ENCODE measurements at regions not wholly inside any gene's neighbourhood (a gene's known extent, or its start where the extent isn't known, plus 50 kb on each side); places are given as distances from the start of the nearest gene placed in this dataset.
"Not testable (repeated sequence)": the region's sequence is repeated elsewhere in the genome, so short reads cannot be mapped to it uniquely, and the experiment has no call there.

DNA sequence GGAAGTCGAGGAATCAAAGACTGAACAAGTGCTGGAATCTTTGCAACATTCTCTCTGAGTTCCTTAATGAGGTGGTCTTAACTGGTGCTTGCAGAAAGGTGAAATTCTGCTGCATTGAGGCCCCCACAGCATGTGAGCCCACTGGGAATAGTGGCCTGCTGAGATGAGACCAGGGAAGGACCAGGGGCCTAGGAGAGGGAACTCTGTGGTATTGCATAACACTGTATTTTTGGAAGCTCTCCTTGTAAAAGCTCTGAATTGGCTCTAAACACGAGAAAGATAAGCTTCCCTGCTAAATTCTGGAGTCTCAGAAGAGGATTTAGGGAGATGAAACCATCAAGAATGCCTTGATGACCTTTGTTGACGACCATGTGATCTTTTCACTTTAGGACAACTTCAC, 100.4 kb upstream of the TSC22D1 start:
- Histone ChIP-seq H3K4me3 (ENCODE audit: low read length in 2 of 2) (no peak overlapping the region), H3K27ac (ENCODE audit: low read depth in 1 of 2, low read length in 1 of 2) (no peak overlapping the region), H3K36me3 (ENCODE audit: control insufficient read depth in 2 of 2, insufficient read depth in 2 of 2, low read length in 1 of 2) (no peaks in the 10 kb centered on the region), H3K27me3 (ENCODE audit: control insufficient read depth in 2 of 2, insufficient read depth in 1 of 2, low read length in 1 of 2) (no peaks in the 10 kb centered on the region), H3K4me1 (ENCODE audit: control insufficient read depth in 2 of 2, insufficient read depth in 2 of 2, low read length in 2 of 2) (peaks cover 0 to 3% of the 10 kb centered on the region in 2 donors), H3K9me3 (ENCODE audit: control insufficient read depth in 2 of 2, insufficient read depth in 1 of 2, low read length in 1 of 2) (peaks cover 0 to 4% of the 10 kb centered on the region in 2 donors)
- DNase-seq (ENCODE audit: low read depth in 6 of 9, low spot score in 9 of 9): no peak
- 89% methylated on average over 3 of the region's 3 CpGs for WGBS

GRCh38 chr13:44669534-44669933, 93.4 kb upstream of the TSC22D1 start:
- no peak overlapping the region for H3K4me3 ChIP-seq (ENCODE audit: low read length in 2 of 2)
- 94% methylated on average over 4 of the region's 4 CpGs for WGBS
- no peaks in the 10 kb centered on the region for H3K27me3 ChIP-seq (ENCODE audit: control insufficient read depth in 2 of 2, insufficient read depth in 1 of 2, low read length in 1 of 2)

DNA sequence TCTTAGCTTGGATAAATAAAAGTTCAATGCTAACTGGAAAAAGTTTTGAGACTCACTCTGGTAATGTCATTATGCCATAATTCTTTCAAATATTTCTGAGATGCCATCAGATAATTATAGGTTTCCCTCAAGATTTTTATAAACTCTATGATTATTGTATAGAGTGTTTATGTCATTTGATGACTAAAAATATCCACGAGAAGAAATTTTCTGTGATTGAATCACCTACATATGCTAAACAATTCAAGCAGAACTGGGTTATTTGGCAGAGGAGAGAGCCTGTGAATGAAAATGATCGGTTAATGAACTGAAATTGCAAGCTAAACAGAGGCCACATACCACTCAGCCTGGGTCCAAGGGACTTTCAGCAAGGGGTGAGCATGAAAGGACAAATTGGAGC, 92.6 kb upstream of the TSC22D1 start:
- Histone ChIP-seq H3K27ac (ENCODE audit: low read depth in 1 of 2, low read length in 1 of 2) (no peak overlapping the region), H3K4me3 (ENCODE audit: low read length in 2 of 2) (no peak overlapping the region), H3K9me3 (ENCODE audit: control insufficient read depth in 2 of 2, insufficient read depth in 1 of 2, low read length in 1 of 2) (no peaks in the 10 kb centered on the region), H3K36me3 (ENCODE audit: control insufficient read depth in 2 of 2, insufficient read depth in 2 of 2, low read length in 1 of 2) (no peaks in the 10 kb centered on the region), H3K27me3 (ENCODE audit: control insufficient read depth in 2 of 2, insufficient read depth in 1 of 2, low read length in 1 of 2) (no peaks in the 10 kb centered on the region), H3K4me1 (ENCODE audit: control insufficient read depth in 2 of 2, insufficient read depth in 2 of 2, low read length in 2 of 2) (peaks cover 0 to 3% of the 10 kb centered on the region in 2 donors)
- DNase-seq (ENCODE audit: low read depth in 6 of 9, low spot score in 9 of 9): no peak
- WGBS: 88% methylated on average over 2 of the region's 2 CpGs

More at GRCh38 chr13:44669534-44669933, 93.4 kb upstream of the TSC22D1 start:
- Histone ChIP-seq H3K9me3 (ENCODE audit: control insufficient read depth in 2 of 2, insufficient read depth in 1 of 2, low read length in 1 of 2) (no peaks in the 10 kb centered on the region), H3K27ac (ENCODE audit: low read depth in 1 of 2, low read length in 1 of 2) (no peak overlapping the region), H3K36me3 (ENCODE audit: control insufficient read depth in 2 of 2, insufficient read depth in 2 of 2, low read length in 1 of 2) (no peaks in the 10 kb centered on the region), H3K4me1 (ENCODE audit: control insufficient read depth in 2 of 2, insufficient read depth in 2 of 2, low read length in 2 of 2) (peaks cover 0 to 3% of the 10 kb centered on the region in 2 donors)
- no peak for DNase-seq (ENCODE audit: low read depth in 6 of 9, low spot score in 9 of 9)

- 93% methylated on average over 3 of the region's 3 CpGs for WGBS
- Histone ChIP-seq H3K36me3 (ENCODE audit: control insufficient read depth in 2 of 2, insufficient read depth in 2 of 2, low read length in 1 of 2) (no peaks in the 10 kb centered on the region), H3K27me3 (ENCODE audit: control insufficient read depth in 2 of 2, insufficient read depth in 1 of 2, low read length in 1 of 2) (no peaks in the 10 kb centered on the region), H3K4me3 (ENCODE audit: low read length in 2 of 2) (no peak overlapping the region), H3K4me1 (ENCODE audit: control insufficient read depth in 2 of 2, insufficient read depth in 2 of 2, low read length in 2 of 2) (no peaks in the 10 kb centered on the region), H3K9me3 (ENCODE audit: control insufficient read depth in 2 of 2, insufficient read depth in 1 of 2, low read length in 1 of 2) (no peaks in the 10 kb centered on the region), H3K27ac (ENCODE audit: low read depth in 1 of 2, low read length in 1 of 2) (no peak overlapping the region)
- no peak for DNase-seq (ENCODE audit: low read depth in 6 of 9, low spot score in 9 of 9)
Measured at GRCh38 chr13:44667943-44668342, 91.8 kb upstream of the TSC22D1 start.

DNA sequence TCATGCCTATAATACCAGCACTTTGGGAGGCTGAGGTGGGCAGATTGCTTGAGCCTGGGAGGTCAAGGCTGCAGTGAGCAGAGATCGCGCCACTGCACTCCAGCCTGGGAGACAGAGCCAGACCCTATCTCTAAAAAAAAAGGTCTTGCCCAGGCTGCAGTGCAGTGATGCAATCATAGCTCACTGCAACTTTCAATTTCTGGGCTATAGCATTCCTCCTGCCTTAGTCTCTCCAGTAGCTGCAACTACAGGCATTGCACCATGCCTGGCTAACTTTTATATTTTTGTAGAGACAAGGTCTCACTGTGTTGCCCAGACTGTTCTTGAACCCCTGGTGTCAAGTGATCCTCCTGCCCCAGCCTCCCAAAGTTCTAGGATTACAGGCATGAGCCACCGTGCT, 90.4 kb upstream of the TSC22D1 start:
- H3K27ac ChIP-seq (ENCODE audit: low read depth in 1 of 2, low read length in 1 of 2); DNase-seq (ENCODE audit: low read depth in 6 of 9, low spot score in 9 of 9); H3K9me3 ChIP-seq (ENCODE audit: control insufficient read depth in 2 of 2, insufficient read depth in 1 of 2, low read length in 1 of 2); H3K36me3 ChIP-seq (ENCODE audit: control insufficient read depth in 2 of 2, insufficient read depth in 2 of 2, low read length in 1 of 2); H3K4me3 ChIP-seq (ENCODE audit: low read length in 2 of 2); H3K27me3 ChIP-seq (ENCODE audit: control insufficient read depth in 2 of 2, insufficient read depth in 1 of 2, low read length in 1 of 2); H3K4me1 ChIP-seq (ENCODE audit: control insufficient read depth in 2 of 2, insufficient read depth in 2 of 2, low read length in 2 of 2): not testable (repeated sequence)
- 99% methylated on average over 3 of the region's 3 CpGs for WGBS

DNA sequence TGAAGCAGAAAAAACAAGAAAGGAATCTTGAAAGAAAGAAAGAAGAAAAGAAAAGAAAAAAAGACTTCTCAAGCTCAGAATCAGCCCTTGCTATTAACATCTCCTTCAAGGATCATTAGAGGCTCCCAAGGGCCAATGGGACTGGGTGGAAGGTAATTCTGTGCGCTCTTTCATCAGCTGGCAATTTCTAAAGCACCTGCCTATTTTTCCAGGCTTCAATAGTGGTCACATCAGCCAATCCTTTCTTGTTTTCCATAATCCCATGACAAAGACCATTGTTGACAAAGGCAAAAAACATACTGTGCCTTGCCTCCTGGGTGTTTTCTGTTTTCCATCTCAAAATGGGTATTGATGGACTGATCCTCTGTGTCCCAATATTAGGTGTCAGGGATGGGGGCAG, 88.2 kb upstream of the TSC22D1 start:
- no peak overlapping the region for H3K27ac ChIP-seq (ENCODE audit: low read depth in 1 of 2, low read length in 1 of 2)
- DNase-seq (ENCODE audit: low read depth in 6 of 9, low spot score in 9 of 9): no peak
- H3K4me1 ChIP-seq (ENCODE audit: control insufficient read depth in 2 of 2, insufficient read depth in 2 of 2, low read length in 2 of 2): no peaks in the 10 kb centered on the region
- H3K9me3 ChIP-seq (ENCODE audit: control insufficient read depth in 2 of 2, insufficient read depth in 1 of 2, low read length in 1 of 2): no peaks in the 10 kb centered on the region
- H3K27me3 ChIP-seq (ENCODE audit: control insufficient read depth in 2 of 2, insufficient read depth in 1 of 2, low read length in 1 of 2): no peaks in the 10 kb centered on the region
- no peaks in the 10 kb centered on the region for H3K36me3 ChIP-seq (ENCODE audit: control insufficient read depth in 2 of 2, insufficient read depth in 2 of 2, low read length in 1 of 2)
- 99% methylated on average over 1 of the region's 1 CpG for WGBS
- H3K4me3 ChIP-seq (ENCODE audit: low read length in 2 of 2): no peak overlapping the region

- Histone ChIP-seq H3K4me1 (ENCODE audit: control insufficient read depth in 2 of 2, insufficient read depth in 2 of 2, low read length in 2 of 2) (no peaks in the 10 kb centered on the region), H3K4me3 (ENCODE audit: low read length in 2 of 2) (no peak overlapping the region), H3K36me3 (ENCODE audit: control insufficient read depth in 2 of 2, insufficient read depth in 2 of 2, low read length in 1 of 2) (no peaks in the 10 kb centered on the region), H3K9me3 (ENCODE audit: control insufficient read depth in 2 of 2, insufficient read depth in 1 of 2, low read length in 1 of 2) (no peaks in the 10 kb centered on the region), H3K27ac (ENCODE audit: low read depth in 1 of 2, low read length in 1 of 2) (no peak overlapping the region), H3K27me3 (ENCODE audit: control insufficient read depth in 2 of 2, insufficient read depth in 1 of 2, low read length in 1 of 2) (no peaks in the 10 kb centered on the region)
- WGBS: 93% methylated on average over 3 of the region's 3 CpGs
- no peak for DNase-seq (ENCODE audit: low read depth in 6 of 9, low spot score in 9 of 9)
Measured at GRCh38 chr13:44662515-44662914, 86.4 kb upstream of the TSC22D1 start.

DNA sequence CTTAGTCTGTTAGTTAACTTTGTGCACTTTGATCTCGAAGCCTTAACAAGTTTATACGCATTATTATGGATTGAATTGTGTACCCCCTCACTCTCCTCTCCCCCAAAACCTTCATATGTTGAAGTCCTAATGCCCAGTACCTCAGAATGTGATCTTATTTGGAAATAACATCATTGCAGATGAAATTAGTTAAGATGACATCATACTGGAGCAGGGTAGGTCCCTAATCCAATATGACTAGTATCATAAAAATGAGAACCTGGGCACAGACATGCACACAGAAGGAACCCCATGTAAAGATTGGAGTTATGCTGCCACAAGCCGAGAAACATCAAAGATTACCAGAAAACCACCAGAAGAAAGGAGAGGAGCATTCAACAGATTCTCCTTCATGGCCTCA, 85.8 kb upstream of the TSC22D1 start:
- H3K9me3 ChIP-seq (ENCODE audit: control insufficient read depth in 2 of 2, insufficient read depth in 1 of 2, low read length in 1 of 2): no peaks in the 10 kb centered on the region
- H3K4me3 ChIP-seq (ENCODE audit: low read length in 2 of 2): no peak overlapping the region
- no peaks in the 10 kb centered on the region for H3K27me3 ChIP-seq (ENCODE audit: control insufficient read depth in 2 of 2, insufficient read depth in 1 of 2, low read length in 1 of 2)
- WGBS: 96% methylated on average over 3 of the region's 3 CpGs
- no peaks in the 10 kb centered on the region for H3K4me1 ChIP-seq (ENCODE audit: control insufficient read depth in 2 of 2, insufficient read depth in 2 of 2, low read length in 2 of 2)
- no peaks in the 10 kb centered on the region for H3K36me3 ChIP-seq (ENCODE audit: control insufficient read depth in 2 of 2, insufficient read depth in 2 of 2, low read length in 1 of 2)
- H3K27ac ChIP-seq (ENCODE audit: low read depth in 1 of 2, low read length in 1 of 2): no peak overlapping the region
- no peak for DNase-seq (ENCODE audit: low read depth in 6 of 9, low spot score in 9 of 9)

DNA sequence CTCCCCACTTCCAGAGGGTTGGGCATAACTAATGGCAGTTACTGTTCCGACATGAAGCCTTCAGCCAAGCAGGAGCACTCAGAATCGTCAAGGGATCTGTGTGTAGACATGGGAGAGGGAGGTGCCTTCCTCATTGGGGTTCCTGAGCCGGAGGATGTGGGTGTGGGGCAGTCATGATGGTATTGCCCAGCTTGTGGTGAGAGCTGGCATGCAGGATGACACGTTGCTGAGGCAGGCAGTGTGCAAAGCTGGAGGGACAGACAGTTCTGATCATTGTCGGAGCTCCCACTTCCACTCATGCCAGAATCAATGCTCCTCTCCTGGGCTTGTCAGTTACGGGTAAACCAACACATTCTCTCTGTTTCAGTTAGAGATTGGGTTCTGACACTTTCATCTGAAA, 83.9 kb upstream of the TSC22D1 start:
- H3K4me1 ChIP-seq (ENCODE audit: control insufficient read depth in 2 of 2, insufficient read depth in 2 of 2, low read length in 2 of 2): no peaks in the 10 kb centered on the region
- 92% methylated on average over 6 of the region's 6 CpGs for WGBS

More for the DNA sequence above, 83.9 kb upstream of the TSC22D1 start:
- no peak overlapping the region for H3K27ac ChIP-seq (ENCODE audit: low read depth in 1 of 2, low read length in 1 of 2)
- no peaks in the 10 kb centered on the region for H3K9me3 ChIP-seq (ENCODE audit: control insufficient read depth in 2 of 2, insufficient read depth in 1 of 2, low read length in 1 of 2)
- no peak for DNase-seq (ENCODE audit: low read depth in 6 of 9, low spot score in 9 of 9)
- H3K27me3 ChIP-seq (ENCODE audit: control insufficient read depth in 2 of 2, insufficient read depth in 1 of 2, low read length in 1 of 2): no peaks in the 10 kb centered on the region
- no peak overlapping the region for H3K4me3 ChIP-seq (ENCODE audit: low read length in 2 of 2)
- H3K36me3 ChIP-seq (ENCODE audit: control insufficient read depth in 2 of 2, insufficient read depth in 2 of 2, low read length in 1 of 2): no peaks in the 10 kb centered on the region
